ENCODE measurements at regions not wholly inside any gene's neighbourhood (a gene's known extent, or its start where the extent isn't known, plus 50 kb on each side); places are given as distances from the start of the nearest gene placed in this dataset.

- DNase-seq (no peak), ATAC-seq (no peak)
- no peaks in the 10 kb centered on the region for H3K9me3 ChIP-seq (ENCODE audit: low read length)
- no peaks in the 10 kb centered on the region for H3K79me2 ChIP-seq (ENCODE audit: low read length)
- H3K4me1 ChIP-seq (ENCODE audit: insufficient read depth, low read length): no peaks in the 10 kb centered on the region
- H2AFZ ChIP-seq (ENCODE audit: low read length): no peak overlapping the region
- intact Hi-C loops (cut with micrococcal nuclease): no loop called here
- no peaks in the 10 kb centered on the region for H3K36me3 ChIP-seq (ENCODE audit: low read depth, low read length)
- BruUV-seq (replicated peaks): no TSS peak
- H4K20me1 ChIP-seq (ENCODE audit: low read length): no peaks in the 10 kb centered on the region
- H3K9me2 ChIP-seq (replicated peaks; ENCODE audit: low read length): no peaks in the 10 kb centered on the region
- H3K27ac ChIP-seq (ENCODE audit: low read length): no peak overlapping the region
- no peaks in the 10 kb centered on the region for H3F3A ChIP-seq (ENCODE audit: low read length, unreplicated experiment)
- ChIA-PET CTCF (no interaction called here), POLR2A (ENCODE audit: unreplicated experiment) (no interaction called here)
- H3K9ac ChIP-seq (ENCODE audit: low read length): no peak overlapping the region
- TF ChIP-seq, protein P1, sequence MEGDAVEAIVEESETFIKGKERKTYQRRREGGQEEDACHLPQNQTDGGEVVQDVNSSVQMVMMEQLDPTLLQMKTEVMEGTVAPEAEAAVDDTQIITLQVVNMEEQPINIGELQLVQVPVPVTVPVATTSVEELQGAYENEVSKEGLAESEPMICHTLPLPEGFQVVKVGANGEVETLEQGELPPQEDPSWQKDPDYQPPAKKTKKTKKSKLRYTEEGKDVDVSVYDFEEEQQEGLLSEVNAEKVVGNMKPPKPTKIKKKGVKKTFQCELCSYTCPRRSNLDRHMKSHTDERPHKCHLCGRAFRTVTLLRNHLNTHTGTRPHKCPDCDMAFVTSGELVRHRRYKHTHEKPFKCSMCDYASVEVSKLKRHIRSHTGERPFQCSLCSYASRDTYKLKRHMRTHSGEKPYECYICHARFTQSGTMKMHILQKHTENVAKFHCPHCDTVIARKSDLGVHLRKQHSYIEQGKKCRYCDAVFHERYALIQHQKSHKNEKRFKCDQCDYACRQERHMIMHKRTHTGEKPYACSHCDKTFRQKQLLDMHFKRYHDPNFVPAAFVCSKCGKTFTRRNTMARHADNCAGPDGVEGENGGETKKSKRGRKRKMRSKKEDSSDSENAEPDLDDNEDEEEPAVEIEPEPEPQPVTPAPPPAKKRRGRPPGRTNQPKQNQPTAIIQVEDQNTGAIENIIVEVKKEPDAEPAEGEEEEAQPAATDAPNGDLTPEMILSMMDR (conservative IDR thresholded peaks at IDR 0.05; ENCODE audit: low read depth, low read length): no peak
- TF ChIP-seq EZH2 (IDR thresholded peaks at IDR 0.05; ENCODE audit: low read length, unreplicated experiment) (no peak), EZH2phosphoT487 (IDR thresholded peaks at IDR 0.05; ENCODE audit: borderline replicate concordance, low read length) (no peak)
- H3K4me3 ChIP-seq (ENCODE audit: low read length): no peak overlapping the region
- H3K4me2 ChIP-seq (ENCODE audit: low read length): no peak overlapping the region
- H3K27me3 ChIP-seq (ENCODE audit: low read length): no peaks in the 10 kb centered on the region
Measured at GRCh38 chr1:88291611-88292354, 392.3 kb upstream of the PKN2 start.

DNA sequence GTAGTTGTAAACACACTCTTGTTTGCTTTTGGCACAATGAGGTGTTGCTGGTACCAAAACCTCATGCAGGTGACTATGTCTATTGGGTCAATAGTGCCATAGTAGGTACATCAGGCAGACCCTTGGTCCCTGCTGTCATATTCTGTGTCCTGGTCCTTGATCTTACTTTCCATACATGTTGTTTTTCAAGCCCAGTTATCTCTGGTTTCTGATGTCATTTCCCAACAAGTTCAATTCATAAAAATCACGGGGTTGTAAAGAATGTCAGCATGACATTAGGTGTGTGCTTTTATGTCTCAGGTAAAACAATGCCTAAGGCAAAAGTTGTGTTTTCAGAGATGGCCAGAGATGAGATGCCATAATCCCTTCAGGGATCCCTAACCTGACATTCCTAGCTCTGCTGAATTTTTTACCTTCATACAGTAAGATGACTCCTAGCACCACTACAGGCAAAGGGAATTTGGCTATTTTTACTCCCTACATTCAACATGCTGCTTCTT is 390.3 kb upstream of the PKN2 start:
- no peak overlapping the region for H3K27ac ChIP-seq (ENCODE audit: low read length)
- no peaks in the 10 kb centered on the region for H3F3A ChIP-seq (ENCODE audit: low read length, unreplicated experiment)
- no peaks in the 10 kb centered on the region for H4K20me1 ChIP-seq (ENCODE audit: low read length)
- H3K79me2 ChIP-seq (ENCODE audit: low read length): no peaks in the 10 kb centered on the region
- H3K4me1 ChIP-seq (ENCODE audit: insufficient read depth, low read length): no peaks in the 10 kb centered on the region
- intact Hi-C loops (cut with micrococcal nuclease): no loop called here
- H3K4me3 ChIP-seq (ENCODE audit: low read length): no peak overlapping the region
- no peaks in the 10 kb centered on the region for H3K27me3 ChIP-seq (ENCODE audit: low read length)
- H3K9me3 ChIP-seq (ENCODE audit: low read length): no peaks in the 10 kb centered on the region
- POLR2A ChIA-PET (ENCODE audit: unreplicated experiment): no interaction called here
- no peak for DNase-seq
- BruUV-seq (replicated peaks): no TSS peak
- no peak for TF ChIP-seq EZH2 (IDR thresholded peaks at IDR 0.05; ENCODE audit: low read length, unreplicated experiment)
- TF ChIP-seq, protein P1 (conservative IDR thresholded peaks at IDR 0.05; ENCODE audit: low read depth, low read length): no peak
- no peak overlapping the region for H2AFZ ChIP-seq (ENCODE audit: low read length)
- CTCF ChIA-PET: no interaction called here
- no peak overlapping the region for H3K4me2 ChIP-seq (ENCODE audit: low read length)
- H3K9ac ChIP-seq (ENCODE audit: low read length): no peak overlapping the region
- H3K36me3 ChIP-seq (ENCODE audit: low read depth, low read length): no peaks in the 10 kb centered on the region
- H3K9me2 ChIP-seq (replicated peaks; ENCODE audit: low read length): no peaks in the 10 kb centered on the region
- ATAC-seq: no peak

- ATAC-seq: no peak
- POLR2A ChIA-PET (ENCODE audit: unreplicated experiment): no interaction called here
Measured at GRCh38 chr1:88296227-88296626, 387.8 kb upstream of the PKN2 start.

More at GRCh38 chr1:88296227-88296626, 387.8 kb upstream of the PKN2 start:
- Histone ChIP-seq H4K20me1 (ENCODE audit: low read length) (no peaks in the 10 kb centered on the region), H3K4me2 (ENCODE audit: low read length) (no peak overlapping the region), H3K4me1 (ENCODE audit: insufficient read depth, low read length) (no peaks in the 10 kb centered on the region), H3F3A (ENCODE audit: low read length, unreplicated experiment) (no peaks in the 10 kb centered on the region), H3K9me2 (replicated peaks; ENCODE audit: low read length) (no peaks in the 10 kb centered on the region), H3K27me3 (ENCODE audit: low read length) (no peaks in the 10 kb centered on the region), H3K36me3 (ENCODE audit: low read depth, low read length) (no peaks in the 10 kb centered on the region), H3K27ac (ENCODE audit: low read length) (no peak overlapping the region), H3K9me3 (ENCODE audit: low read length) (no peaks in the 10 kb centered on the region), H2AFZ (ENCODE audit: low read length) (no peak overlapping the region), H3K9ac (ENCODE audit: low read length) (no peak overlapping the region), H3K79me2 (ENCODE audit: low read length) (no peaks in the 10 kb centered on the region), H3K4me3 (ENCODE audit: low read length) (no peak overlapping the region)
- TF ChIP-seq, protein P1 (conservative IDR thresholded peaks at IDR 0.05; ENCODE audit: low read depth, low read length): no peak
- no peak for TF ChIP-seq EZH2 (IDR thresholded peaks at IDR 0.05; ENCODE audit: low read length, unreplicated experiment)
- no peak for TF ChIP-seq EZH2phosphoT487 (IDR thresholded peaks at IDR 0.05; ENCODE audit: borderline replicate concordance, low read length)
- CTCF ChIA-PET: interaction anchor here (0.7 kb wide), 1 partner anchor 11 kb away, joined by 3 read pairs; no protein-coding TSS in a partner anchor
- intact Hi-C loops (cut with micrococcal nuclease): no loop called here
- no peak for DNase-seq
- BruUV-seq (replicated peaks): no TSS peak

Measured in PC-3 (cell line).